LNCAP (cell line): ENCODE measurements at regions not wholly inside any gene's neighbourhood (a gene's known extent, or its start where the extent isn't known, plus 50 kb on each side); places are given as distances from the start of the nearest gene placed in this dataset.

ENCODE experiments used
- CTCF ChIP-seq: fragments of 450-650 bp; IDR thresholded peaks from 2 replicates; pipeline ENCODE4 v1.5.1; 2017; ENCODE audit warnings: mild to moderate bottlenecking

- no peak for TF ChIP-seq CTCF
Observed at GRCh38 chr1:238999944-239000343, 386.4 kb upstream of the CHRM3 start.

GRCh38 chr1:238998577-238998976 is 387.8 kb upstream of the CHRM3 start:
- no peak for TF ChIP-seq CTCF

- no peak for TF ChIP-seq CTCF
Observed at GRCh38 chr1:238991765-238992495, 394.4 kb upstream of the CHRM3 start.

GRCh38 chr1:238985312-238985711 is 401.1 kb upstream of the CHRM3 start:
- TF ChIP-seq CTCF = no peak

GRCh38 chr1:238982736-238983135 is 403.6 kb upstream of the CHRM3 start:
- no peak for TF ChIP-seq CTCF

- no peak for TF ChIP-seq CTCF
Observed at GRCh38 chr1:238981317-238981933, 404.9 kb upstream of the CHRM3 start.

- TF ChIP-seq CTCF = no peak
Observed at GRCh38 chr1:238980053-238980452, 406.3 kb upstream of the CHRM3 start.
